ENCODE measurements at regions not wholly inside any gene's neighbourhood (a gene's known extent, or its start where the extent isn't known, plus 50 kb on each side); places are given as distances from the start of the nearest gene placed in this dataset.
"Not testable (repeated sequence)": the region's sequence is repeated elsewhere in the genome, so short reads cannot be mapped to it uniquely, and the experiment has no call there.

DNA sequence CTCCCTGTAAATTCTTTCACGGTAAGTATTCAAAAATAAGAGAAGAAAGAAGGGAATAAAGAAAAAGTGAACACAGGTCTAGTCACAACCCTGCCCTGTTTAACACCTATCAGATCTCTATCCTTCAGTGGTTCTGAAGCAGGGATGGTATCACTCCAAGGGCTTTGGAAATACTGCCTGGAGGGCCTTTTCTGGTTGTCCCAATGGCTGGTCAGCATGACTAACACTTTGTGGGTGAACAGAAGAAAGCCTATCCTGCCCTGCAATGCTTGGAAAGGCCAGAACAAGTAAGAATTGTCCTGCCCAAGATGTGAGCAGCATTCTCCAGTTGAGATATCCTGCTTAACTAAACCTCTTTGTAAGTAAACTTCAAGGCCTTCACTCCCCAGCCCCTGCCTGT is 124.9 kb downstream of the TMEM167A start:
- DNase-seq: no peak

- not testable (repeated sequence) for DNase-seq
Observed at GRCh38 chr5:82944267-82944666, 132.9 kb downstream of the TMEM167A start.

DNA sequence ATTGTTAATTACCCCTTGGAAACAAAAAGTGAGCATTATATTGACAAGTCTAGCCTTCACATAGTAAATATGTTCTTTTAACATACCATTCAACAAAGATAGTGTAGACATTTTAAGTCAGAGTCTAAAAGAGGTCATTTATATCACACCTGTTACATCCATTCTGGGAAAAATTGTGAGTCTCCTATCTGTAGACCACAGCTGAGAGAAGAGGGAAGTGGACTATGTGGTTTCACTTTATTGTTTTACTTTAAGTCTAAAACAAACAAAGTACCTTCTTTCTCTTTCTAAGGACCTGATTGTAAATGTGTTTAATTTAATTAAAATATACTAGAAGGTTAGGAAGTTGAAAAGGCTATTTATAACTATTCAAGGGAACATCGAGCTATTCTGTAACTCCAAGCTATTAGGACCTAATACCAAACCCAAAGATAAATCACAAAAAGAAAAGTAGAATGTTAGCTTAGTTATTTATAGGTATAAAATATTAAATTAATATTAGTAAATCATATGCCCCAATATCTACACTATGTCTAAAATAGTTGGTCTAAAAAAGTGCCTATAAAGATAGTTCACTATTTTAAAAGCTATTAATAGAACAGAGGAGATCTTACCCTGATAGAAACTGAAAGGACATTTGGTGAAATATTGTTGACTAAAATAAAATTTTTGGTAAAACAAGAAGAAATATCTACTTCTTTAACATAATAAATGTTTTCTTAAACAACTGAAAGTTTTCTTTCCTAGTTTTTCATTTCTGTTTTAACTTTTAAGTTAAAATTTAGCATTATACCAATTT is 134.9 kb downstream of the TMEM167A start:
- DNase-seq: no peak

- no peak for DNase-seq
Observed at GRCh38 chr5:82938901-82939725, 138.1 kb downstream of the TMEM167A start.

DNA sequence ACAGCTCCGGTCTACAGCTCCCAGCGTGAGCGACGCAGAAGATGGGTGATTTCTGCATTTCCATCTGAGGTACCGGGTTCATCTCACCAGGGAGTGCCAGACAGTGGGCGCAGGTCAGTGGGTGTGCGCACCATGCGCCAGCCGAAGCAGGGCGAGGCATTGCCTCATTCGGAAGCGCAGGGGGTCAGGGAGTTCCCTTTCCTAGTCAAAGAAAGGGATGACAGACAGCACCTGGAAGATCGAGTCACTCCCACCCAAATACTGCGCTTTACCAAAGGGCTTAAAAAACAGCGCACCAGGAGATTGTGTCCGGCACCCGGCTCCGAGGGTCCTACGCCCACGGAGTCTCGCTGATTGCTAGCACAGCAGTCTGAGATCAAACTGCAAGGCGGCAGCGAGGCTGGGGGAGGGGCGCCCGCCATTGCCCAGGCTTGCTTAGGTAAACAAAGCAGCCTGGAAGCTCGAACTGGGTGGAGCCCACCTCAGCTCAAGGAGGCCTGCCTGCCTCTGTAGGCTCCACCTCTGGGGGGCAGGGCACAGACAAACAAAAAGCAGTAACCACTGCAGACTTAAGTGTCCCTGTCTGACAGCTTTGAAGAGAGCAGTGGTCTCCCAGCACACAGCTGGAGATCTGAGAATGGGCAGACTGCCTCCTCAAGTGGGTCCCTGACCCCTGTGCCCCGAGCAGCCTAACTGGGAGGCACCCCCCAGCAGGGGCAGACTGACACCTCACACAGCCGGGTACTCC is 144.5 kb downstream of the TMEM167A start:
- DNase-seq: not testable (repeated sequence)

GRCh38 chr5:82931110-82931509 is 146.1 kb downstream of the TMEM167A start:
- DNase-seq: no peak

- DNase-seq: no peak
Observed at GRCh38 chr5:82925061-82925411, 152.2 kb downstream of the TMEM167A start.

- DNase-seq: no peak
Observed at GRCh38 chr5:82924226-82925060, 152.8 kb downstream of the TMEM167A start.

GRCh38 chr5:82922086-82922734 is 155.0 kb downstream of the TMEM167A start:
- DNase-seq: no peak

DNA sequence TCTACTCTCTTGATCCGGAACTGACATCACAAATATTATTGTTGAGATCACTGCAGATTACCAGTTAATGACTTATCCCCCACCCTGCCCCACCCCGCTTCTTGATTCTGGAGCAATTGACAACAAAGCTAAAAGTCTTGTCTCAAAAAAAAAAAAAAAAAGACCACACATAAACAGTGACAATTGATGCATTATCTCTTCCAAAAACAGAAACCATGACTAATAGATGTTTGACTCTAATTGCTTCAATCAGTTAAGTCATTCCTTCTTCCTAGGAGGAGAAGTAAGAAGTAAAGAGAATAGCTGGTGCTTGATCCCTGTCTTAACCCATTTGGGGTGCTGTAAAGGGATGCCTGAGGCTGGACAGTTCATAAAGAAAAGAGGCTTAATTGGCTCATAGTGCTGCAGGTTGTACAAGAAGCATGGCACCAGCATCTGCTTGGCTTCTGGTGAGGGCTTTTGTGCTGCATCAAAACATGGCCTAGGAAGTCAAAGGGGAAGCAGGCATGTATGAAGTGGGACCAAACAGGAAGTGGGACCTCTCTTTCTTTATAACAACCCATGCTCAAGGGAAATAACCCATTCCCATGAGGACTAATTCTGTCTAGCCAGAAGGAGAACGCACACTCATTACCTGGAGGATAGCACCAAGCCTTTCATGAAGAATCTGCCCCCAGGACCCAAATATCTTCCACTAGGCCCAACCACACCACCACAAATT is 158.7 kb downstream of the TMEM167A start:
- no peak for DNase-seq

- DNase-seq: no peak
Observed at GRCh38 chr5:82917584-82917983, 159.6 kb downstream of the TMEM167A start.

GRCh38 chr5:82913971-82914370 is 163.2 kb downstream of the TMEM167A start:
- DNase-seq: no peak

DNA sequence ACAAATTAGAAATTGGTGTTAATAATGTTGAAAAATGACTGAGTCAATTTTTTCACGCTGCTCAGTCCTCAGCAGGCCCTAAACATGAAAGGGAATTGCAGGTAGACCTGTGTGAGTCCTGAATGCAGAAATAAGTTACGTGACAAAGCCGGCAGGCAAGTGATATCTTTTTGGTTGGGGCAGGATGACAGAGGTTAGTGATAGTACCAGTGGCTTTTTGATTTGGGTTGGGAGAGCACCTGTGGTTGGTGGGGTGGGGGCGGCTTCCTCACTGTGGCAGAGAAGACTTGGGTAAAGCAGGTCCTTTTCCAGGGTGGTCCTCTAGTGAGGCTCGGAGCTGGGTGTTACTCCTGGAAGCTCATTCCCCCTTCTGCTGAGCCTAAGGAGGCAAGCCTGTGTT is 164.7 kb downstream of the TMEM167A start:
- no peak for DNase-seq

GRCh38 chr5:82911910-82912309 is 165.3 kb downstream of the TMEM167A start:
- DNase-seq: no peak

DNA sequence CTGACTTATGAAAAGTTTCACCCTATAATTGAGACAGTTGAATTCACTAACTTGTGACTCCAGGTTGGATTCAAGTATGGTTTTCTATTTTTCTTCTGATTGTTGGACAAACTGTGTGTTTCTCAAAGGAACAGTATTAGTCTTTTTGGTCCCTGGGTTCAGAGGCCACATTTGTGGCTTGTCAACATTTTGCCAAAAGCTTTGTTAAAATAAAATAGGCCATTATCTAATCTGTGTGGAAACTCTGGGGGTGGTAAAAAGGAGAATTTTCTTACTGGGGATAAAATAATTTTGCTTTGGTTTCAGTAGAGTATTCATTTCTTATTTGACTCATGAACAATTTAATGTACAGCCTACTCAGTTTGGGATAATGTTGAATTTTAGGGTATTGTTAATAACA is 166.3 kb downstream of the TMEM167A start:
- DNase-seq: no peak

DNA sequence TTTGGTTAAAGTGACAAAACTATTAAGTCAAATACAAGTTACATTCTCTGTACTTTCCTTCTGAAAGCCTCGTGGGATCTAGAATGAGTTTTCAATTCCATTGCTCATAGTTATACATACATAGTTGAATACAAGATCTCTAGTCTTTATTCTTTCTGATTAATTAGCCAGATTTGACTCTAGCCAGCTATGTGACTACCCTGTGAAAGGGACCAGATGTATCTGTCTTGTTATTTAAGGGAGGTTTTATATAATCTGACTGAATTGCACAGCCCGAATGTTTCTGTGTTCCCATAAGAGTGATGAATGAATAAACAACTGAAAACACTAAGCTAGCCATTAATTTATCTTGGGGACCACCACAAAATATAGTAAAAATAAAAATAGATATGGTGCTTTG is 166.7 kb downstream of the TMEM167A start:
- DNase-seq: no peak

- DNase-seq: no peak
Observed at GRCh38 chr5:82909771-82910170, 167.4 kb downstream of the TMEM167A start.

- DNase-seq: no peak
Observed at GRCh38 chr5:82905986-82906385, 171.2 kb downstream of the TMEM167A start.

- no peak for DNase-seq
Observed at GRCh38 chr5:82901281-82901888, 175.8 kb downstream of the TMEM167A start.

DNA sequence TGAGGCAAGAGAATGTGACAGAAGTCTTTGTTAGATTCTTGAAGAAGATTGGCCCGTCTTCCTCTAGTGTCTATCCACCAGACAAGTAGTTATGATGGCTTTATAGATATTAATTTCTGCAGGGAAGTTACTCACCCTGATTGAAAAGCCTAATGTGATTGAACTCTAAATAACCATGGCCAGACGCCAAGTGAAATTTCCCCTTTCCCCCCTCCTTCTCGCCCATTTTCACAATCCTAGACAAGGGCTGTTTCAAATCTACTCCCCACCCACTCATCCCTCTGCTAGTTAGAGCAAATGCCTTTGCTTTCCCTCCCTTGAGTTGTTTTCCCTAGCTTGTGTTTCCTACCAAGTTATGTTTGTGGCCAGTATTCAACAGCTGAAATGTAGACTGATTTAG is 182.5 kb downstream of the TMEM167A start:
- no peak for DNase-seq

DNA sequence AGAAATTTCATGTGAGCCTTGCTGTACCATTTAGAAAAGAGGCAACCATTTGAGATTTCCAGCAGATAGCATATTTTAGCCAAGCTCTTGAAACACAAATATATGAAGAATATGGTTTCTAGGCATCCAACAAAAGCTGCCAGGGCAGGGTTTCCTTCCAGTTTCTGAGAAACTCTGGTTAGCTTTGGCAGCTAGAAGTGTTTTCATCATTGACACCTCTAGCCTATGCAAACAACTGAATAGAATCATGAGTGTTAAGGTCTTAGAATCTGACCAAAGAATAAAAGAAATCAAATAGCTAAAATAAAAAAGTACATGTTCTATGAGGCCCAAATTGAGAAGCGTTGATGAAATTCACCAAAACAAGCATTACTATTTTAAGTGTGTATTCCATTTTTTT is 188.1 kb downstream of the TMEM167A start:
- DNase-seq: no peak
